ENCODE measurements at regions not wholly inside any gene's neighbourhood (a gene's known extent, or its start where the extent isn't known, plus 50 kb on each side); places are given as distances from the start of the nearest gene placed in this dataset.

- H2AFZ ChIP-seq (ENCODE audit: control insufficient read depth, low read depth, low read length): no peak overlapping the region
- WGBS (ENCODE audit: insufficient coverage, insufficient replicate concordance, low lambda C conversion rate, missing lambda C conversion rate): 4% methylated on average over 24 of the region's 24 CpGs
- H3K9ac ChIP-seq (ENCODE audit: control insufficient read depth, insufficient read depth, low read length): no peak overlapping the region
- FAIRE-seq: no peak
- no peaks in the 10 kb centered on the region for H3K4me1 ChIP-seq (ENCODE audit: control insufficient read depth, insufficient read depth, low read length)
- no peak overlapping the region for H3K4me2 ChIP-seq (ENCODE audit: control insufficient read depth, insufficient read depth)
- ChIA-PET SMC1A (ENCODE audit: uncharacterized antibody, unreplicated experiment) (no interaction called here), POLR2A (no interaction called here), CTCF (no interaction called here), RAD21 (ENCODE audit: unreplicated experiment) (no interaction called here)
- no peaks in the 10 kb centered on the region for H3K79me2 ChIP-seq (ENCODE audit: control insufficient read depth, insufficient read depth, low read length)
- no peak overlapping the region for H3K27ac ChIP-seq (ENCODE audit: control insufficient read depth, insufficient read depth)
- H3K4me3 ChIP-seq: no peak overlapping the region
- H4K20me1 ChIP-seq (ENCODE audit: control insufficient read depth, insufficient read depth): no peaks in the 10 kb centered on the region
- in situ Hi-C loops (cut with MboI): no loop called here
- TF ChIP-seq JUNB (IDR thresholded peaks at IDR 0.05) (no peak), CUX1 (IDR thresholded peaks at IDR 0.05; ENCODE audit: insufficient replicate concordance, low read depth, low read length) (no peak), PBX3 (IDR thresholded peaks at IDR 0.05; ENCODE audit: insufficient replicate concordance, low read depth, low read length) (no peak), NFYB (IDR thresholded peaks at IDR 0.05; ENCODE audit: insufficient read depth, low read depth, low read length) (no peak), HDGF (IDR thresholded peaks at IDR 0.05) (no peak), RCOR1 (conservative IDR thresholded peaks at IDR 0.05; ENCODE audit: low read depth, low read length) (no peak), ZNF274 (IDR thresholded peaks at IDR 0.05; ENCODE audit: insufficient read depth, insufficient read length) (no peak), USF1 (IDR thresholded peaks at IDR 0.05; ENCODE audit: borderline replicate concordance, extremely low read length, insufficient read depth, low read depth, low read length) (no peak), IKZF2 (IDR thresholded peaks at IDR 0.05) (no peak)
- no peak for DNase-seq (ENCODE audit: low read depth, low spot score)
- peaks cover 10 to 14% of the 10 kb centered on the region in 2 experiments; a peak in 3 of 4 replicates for H3K27me3 ChIP-seq (replicated peaks in 1 of 2; ENCODE audit: control insufficient read depth in 2 of 2, insufficient read depth in 2 of 2, low read length in 1 of 2)
- H3K9me3 ChIP-seq (replicated peaks; ENCODE audit: control insufficient read depth, insufficient read depth, low read length): no peaks in the 10 kb centered on the region
- BruUV-seq (replicated peaks): no TSS peak
- no peak for ATAC-seq
- H3K36me3 ChIP-seq (ENCODE audit: control insufficient read depth in 2 of 2, insufficient read depth in 2 of 2, low read length in 1 of 2): no peaks in the 10 kb centered on the region
- intact Hi-C loops (cut with micrococcal nuclease; ENCODE audit: unreplicated experiment): no loop called here
These were observed 93.5 kb upstream of the ANO1 start for GRCh38 chr11:69984457-69985261.

Data from GM12878 (cell line).